Pancreas (tissue), 10 donors: ENCODE measurements at regions not wholly inside any gene's neighbourhood (a gene's known extent, or its start where the extent isn't known, plus 50 kb on each side); places are given as distances from the start of the nearest gene placed in this dataset.

ENCODE experiments used
- ATAC-seq, 4 donors: fragments of 200-7000 bp; cut with Tn5 transposase; one replicate each; pipeline versions ENCODE4 v1.8.0 to v1.9.1; 2020; ENCODE audit warnings: mild to moderate bottlenecking in 4 of 4, moderate library complexity in 4 of 4
- DNase-seq, 6 donors: peaks; one replicate each; pipeline ENCODE4 v3.0.0-alpha.2; 2020
- FAIRE-seq: peaks from 2 replicates; lab custom pipeline; 2012; peaks lifted over from hg19 to GRCh38; lab: Jason Lieb, UNC
- H3K27ac ChIP-seq, 4 donors: fragments of 200-600 bp; sonication (generic); 1 replicate in 3 of 4; 2 replicates in 1 of 4; pipeline versions ENCODE4 v1.5.0 to v1.8.0; 2020
- H3K27me3 ChIP-seq, 4 donors: fragments of 200-600 bp; one replicate each; pipeline ENCODE4 v1.8.0; 2021
- H3K36me3 ChIP-seq, 3 donors: fragments of 200-600 bp; sonication (generic) in 1 of 3; one replicate each; pipeline versions ENCODE4 v1.5.0 to v1.8.0; 2020 to 2021
- H3K4me1 ChIP-seq, 3 donors: fragments of 200-600 bp; one replicate each; pipeline ENCODE4 v1.8.0; 2021
- H3K4me3 ChIP-seq, 4 donors: fragments of 200-600 bp; sonication (generic) in 2 of 4; one replicate each; pipeline versions ENCODE4 v1.5.0 to v1.8.0; 2020 to 2021
- H3K9me3 ChIP-seq, 4 donors: fragments of 200-600 bp; one replicate each; pipeline ENCODE4 v1.8.0; 2021
- WGBS, 2 donors: extraction: QIAGEN DNeasy Blood & Tissue Kit; methylation state at CpG; one replicate each; pipeline ENCODE4 v1.1.7; 2013; 5-methylcytosine and 5-hydroxymethylcytosine counted together
- intact Hi-C, 3 donors: fragments of 100-400 bp; cut with DNase I; formaldehyde crosslinking; loops; one replicate each; pipeline versions ENCODE4 v1.11.1 to v1.14.2; 2022
- TF ChIP-seq, protein P1 (sequence below), 4 donors: fragments of 200-600 bp; sonication (generic) in 3 of 4; IDR thresholded peaks; one replicate each; pipeline versions ENCODE4 v1.5.0 to v1.8.0; 2021; ENCODE audit warnings: antibody characterized with exemption in 4 of 4
- donor health status: healthy with polysubstance abuse.
- donor health status: DM: no; HTN: no; CAD: no; lungs with moderate emphysema.
- donor health status: DM: no; HTN: no; CAD: no.
- donor health status: control.
- donor health status: control.
- donor health status: Bipolar disorder and iron deficiency.
- donor health status: DM: yes; HTN: yes; CAD: no.
- donor health status: DM: no; HTN: no; CAD: no.
- donor health status: DM: no; HTN: no; CAD: no.
- donor health status: DM: yes; HTN: yes; CAD: no.

DNA sequence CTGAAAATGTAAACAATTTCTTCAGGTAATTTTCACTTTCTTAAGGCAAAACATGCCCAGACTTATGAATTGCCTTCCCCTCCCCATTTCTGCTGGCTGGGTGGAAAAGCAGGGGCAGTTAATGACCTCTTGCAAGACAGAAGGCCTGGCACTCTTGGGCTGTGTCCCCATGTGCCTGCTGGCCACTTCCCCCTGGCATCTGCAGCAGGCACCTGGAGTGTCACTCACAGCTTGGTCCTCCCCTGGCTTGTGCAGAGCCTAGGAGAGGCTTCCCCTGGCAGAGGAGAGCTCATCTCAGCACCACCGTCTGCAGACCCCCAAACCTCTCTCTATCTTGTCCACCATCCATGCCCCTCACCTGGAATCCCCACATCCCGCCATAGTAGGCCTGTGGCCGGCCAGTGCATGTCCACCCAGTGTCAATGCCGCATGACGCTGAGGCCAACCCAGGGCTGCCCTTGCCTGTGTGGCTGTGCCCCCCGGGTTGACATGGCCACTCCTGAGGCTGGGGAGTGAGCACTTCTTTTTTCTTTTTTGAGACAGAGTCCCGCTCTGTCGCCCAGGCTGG is 83.5 kb upstream of the SLC22A23 start:
- intact Hi-C loops: no loop called here
- no peak overlapping the region for H3K4me3 ChIP-seq
- H3K27me3 ChIP-seq: peaks cover 0 to 4% (median 0%) of the 10 kb centered on the region in 4 donors
- no peaks in the 10 kb centered on the region for H3K9me3 ChIP-seq
- no peaks in the 10 kb centered on the region for H3K4me1 ChIP-seq
- H3K36me3 ChIP-seq: no peaks in the 10 kb centered on the region
- FAIRE-seq (no peak), DNase-seq (no peak), ATAC-seq (no peak)
- TF ChIP-seq, protein P1, sequence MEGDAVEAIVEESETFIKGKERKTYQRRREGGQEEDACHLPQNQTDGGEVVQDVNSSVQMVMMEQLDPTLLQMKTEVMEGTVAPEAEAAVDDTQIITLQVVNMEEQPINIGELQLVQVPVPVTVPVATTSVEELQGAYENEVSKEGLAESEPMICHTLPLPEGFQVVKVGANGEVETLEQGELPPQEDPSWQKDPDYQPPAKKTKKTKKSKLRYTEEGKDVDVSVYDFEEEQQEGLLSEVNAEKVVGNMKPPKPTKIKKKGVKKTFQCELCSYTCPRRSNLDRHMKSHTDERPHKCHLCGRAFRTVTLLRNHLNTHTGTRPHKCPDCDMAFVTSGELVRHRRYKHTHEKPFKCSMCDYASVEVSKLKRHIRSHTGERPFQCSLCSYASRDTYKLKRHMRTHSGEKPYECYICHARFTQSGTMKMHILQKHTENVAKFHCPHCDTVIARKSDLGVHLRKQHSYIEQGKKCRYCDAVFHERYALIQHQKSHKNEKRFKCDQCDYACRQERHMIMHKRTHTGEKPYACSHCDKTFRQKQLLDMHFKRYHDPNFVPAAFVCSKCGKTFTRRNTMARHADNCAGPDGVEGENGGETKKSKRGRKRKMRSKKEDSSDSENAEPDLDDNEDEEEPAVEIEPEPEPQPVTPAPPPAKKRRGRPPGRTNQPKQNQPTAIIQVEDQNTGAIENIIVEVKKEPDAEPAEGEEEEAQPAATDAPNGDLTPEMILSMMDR (IDR thresholded peaks at IDR 0.05): no peak
- WGBS, 2 donors: 89 to 95% methylated on average over 8 of the region's 8 CpGs
- H3K27ac ChIP-seq: no peak overlapping the region

DNA sequence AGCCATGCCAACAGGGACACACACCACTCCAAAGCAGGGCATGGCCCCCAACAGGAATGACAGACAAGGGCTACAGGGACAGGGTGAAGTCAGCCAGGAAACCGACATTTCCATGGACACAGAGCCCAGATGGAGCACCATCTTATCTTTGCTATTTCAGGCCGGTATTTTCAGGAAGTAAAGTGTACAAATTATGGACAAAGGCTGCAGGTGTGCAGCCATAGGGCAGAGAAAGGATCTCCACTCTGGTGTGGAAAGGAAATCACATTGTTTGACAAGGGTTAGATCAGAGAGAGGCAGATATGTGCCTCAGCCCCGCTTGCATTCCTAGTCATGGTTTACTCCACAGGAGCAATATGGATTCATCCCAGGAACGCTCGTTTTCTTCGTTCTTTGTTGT is 81.7 kb upstream of the SLC22A23 start:
- DNase-seq: no peak

DNA sequence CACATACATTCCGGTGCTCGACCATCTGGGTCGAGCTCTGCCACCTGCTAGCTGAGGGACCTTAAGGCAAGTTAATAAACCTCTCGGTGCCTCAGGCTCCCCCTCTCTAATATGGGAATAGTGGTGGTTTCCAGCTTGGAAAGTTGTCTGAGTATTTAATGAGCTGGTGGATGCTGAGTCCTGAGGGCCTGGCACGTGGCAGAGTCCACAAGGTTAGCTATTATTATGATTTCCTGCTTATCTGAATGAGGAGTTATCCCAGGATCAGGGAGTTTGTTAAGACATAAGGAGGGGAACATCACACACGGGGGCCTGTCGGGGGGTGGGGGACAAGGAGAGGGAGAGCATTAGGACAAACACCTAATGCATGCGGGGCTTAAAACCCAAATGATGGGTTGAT is 80.1 kb upstream of the SLC22A23 start:
- TF ChIP-seq, protein P1 (IDR thresholded peaks at IDR 0.05): no peak

More for the DNA sequence above, 81.7 kb upstream of the SLC22A23 start:
- FAIRE-seq (no peak), ATAC-seq (no peak)
- intact Hi-C loops: no loop called here
- TF ChIP-seq, protein P1 (IDR thresholded peaks at IDR 0.05): no peak
- H3K27me3 ChIP-seq: peaks cover 0 to 4% (median 0%) of the 10 kb centered on the region in 4 donors
- H3K27ac ChIP-seq: no peak overlapping the region
- WGBS, 2 donors: 59 to 61% methylated on average over 6 of the region's 6 CpGs
- no peaks in the 10 kb centered on the region for H3K9me3 ChIP-seq
- H3K4me3 ChIP-seq: no peak overlapping the region
- H3K36me3 ChIP-seq: no peaks in the 10 kb centered on the region
- no peaks in the 10 kb centered on the region for H3K4me1 ChIP-seq

DNA sequence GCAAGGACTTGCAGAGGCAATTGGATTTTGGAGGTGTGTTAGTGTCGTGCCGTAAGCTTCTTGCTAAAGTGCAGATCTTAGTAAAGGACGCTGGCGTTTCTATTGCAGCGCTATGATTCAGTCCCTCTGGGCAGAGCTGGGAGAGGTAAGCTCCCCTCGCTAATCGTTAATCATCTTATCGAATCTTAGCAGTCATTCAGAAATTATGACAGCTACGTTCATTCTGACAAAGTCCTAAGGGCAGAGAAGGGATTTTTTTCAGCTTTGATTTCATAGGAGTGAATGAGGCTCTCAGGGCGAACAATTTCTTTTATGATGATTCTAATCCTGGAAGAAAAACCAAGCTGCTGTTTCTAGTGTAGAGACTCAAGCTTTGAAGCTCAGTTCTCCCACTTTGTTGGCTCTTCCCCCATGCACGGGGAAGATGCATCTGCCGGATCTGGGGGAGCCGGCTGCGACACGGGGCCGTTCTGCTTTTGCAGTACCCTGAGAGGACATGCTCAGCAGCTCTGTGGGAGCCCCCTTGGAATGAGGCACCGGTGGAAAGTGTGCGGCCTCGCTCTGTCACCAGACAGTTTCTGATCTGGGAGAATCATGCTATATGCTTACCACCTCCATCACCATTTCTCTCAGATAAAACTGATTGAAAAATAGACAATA is 79.1 kb upstream of the SLC22A23 start:
- H3K27ac ChIP-seq: no peak overlapping the region
- intact Hi-C loops: no loop called here
- no peaks in the 10 kb centered on the region for H3K36me3 ChIP-seq
- H3K4me3 ChIP-seq: no peak overlapping the region
- peaks cover 0 to 4% (median 0%) of the 10 kb centered on the region in 4 donors for H3K27me3 ChIP-seq
- H3K9me3 ChIP-seq: no peaks in the 10 kb centered on the region
- TF ChIP-seq, protein P1 (IDR thresholded peaks at IDR 0.05): no peak
- ATAC-seq: no peak
- no peaks in the 10 kb centered on the region for H3K4me1 ChIP-seq
- DNase-seq: no peak
- WGBS, 2 donors: 76 to 79% methylated on average over 19 of the region's 19 CpGs
- no peak for FAIRE-seq

More for the DNA sequence above, 80.1 kb upstream of the SLC22A23 start:
- ATAC-seq (no peak), DNase-seq (no peak), FAIRE-seq (no peak)
- Histone ChIP-seq H3K4me3 (no peak overlapping the region), H3K27ac (no peak overlapping the region), H3K9me3 (no peaks in the 10 kb centered on the region), H3K4me1 (no peaks in the 10 kb centered on the region), H3K36me3 (no peaks in the 10 kb centered on the region), H3K27me3 (peaks cover 0 to 4% (median 0%) of the 10 kb centered on the region in 4 donors)
- intact Hi-C loops: no loop called here
- WGBS, 2 donors: 72 to 78% methylated on average over 8 of the region's 8 CpGs
